Neural crest cell (in vitro differentiated cells): ENCODE measurements at regions not wholly inside any gene's neighbourhood (a gene's known extent, or its start where the extent isn't known, plus 50 kb on each side); places are given as distances from the start of the nearest gene placed in this dataset.

Experiments used
- DNase-seq: peaks from one replicate; pipeline ENCODE4 v3.0.0; 2021; ENCODE audit warnings: low read depth, mixed read lengths, low spot score
- H3K27ac Mint-ChIP-seq: one replicate; pipeline ENCODE4 v1.8.0; 2021; ENCODE audit warnings: mild to moderate bottlenecking, mixed read lengths; ENCODE audit not compliant: unreplicated experiment
- H3K27me3 Mint-ChIP-seq: 2 replicates; pipeline ENCODE4 v1.8.0; 2021; ENCODE audit warnings: low read depth, mild to moderate bottlenecking, mixed read lengths
- H3K36me3 Mint-ChIP-seq: 2 replicates; pipeline ENCODE4 v1.8.0; 2021; ENCODE audit warnings: low read depth, mild to moderate bottlenecking, mixed read lengths
- H3K4me1 Mint-ChIP-seq: 2 replicates; pipeline ENCODE4 v1.8.0; 2021; ENCODE audit warnings: mixed read lengths
- H3K4me3 Mint-ChIP-seq: one replicate; pipeline ENCODE4 v1.8.0; 2021; ENCODE audit warnings: mild to moderate bottlenecking, mixed read lengths
- H3K9me3 Mint-ChIP-seq: 2 replicates; pipeline ENCODE4 v1.8.0; 2021; ENCODE audit warnings: mixed read lengths
- TF ChIP-seq, protein P1 (sequence below): fragments of 200-600 bp; sonication (generic); conservative IDR thresholded peaks from 2 replicates; pipeline ENCODE4 v1.5.0; 2021; ENCODE audit warnings: antibody characterized with exemption, mild to moderate bottlenecking

DNA sequence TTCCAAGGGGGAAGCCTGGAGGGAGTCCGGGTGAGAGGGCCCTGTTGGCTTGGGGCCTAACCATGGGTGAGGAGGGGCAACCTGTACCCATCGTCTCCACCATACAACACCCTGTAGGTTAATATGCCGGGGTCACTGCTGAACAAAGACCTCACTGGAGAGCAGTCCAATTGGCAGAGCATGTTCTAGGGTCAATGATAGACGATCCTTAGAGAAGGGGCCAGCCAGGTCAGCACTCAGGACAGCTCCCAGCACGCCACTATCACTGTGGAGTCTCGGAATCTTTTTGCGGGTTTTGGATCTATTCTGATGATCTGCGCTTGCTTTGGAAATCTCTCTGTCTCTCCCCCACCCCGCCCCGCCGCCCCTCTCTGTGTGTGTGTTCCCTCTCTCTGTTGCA lies 218.4 kb upstream of the MVB12B start:
- peak; percentile 15 for DNase-seq
- TF ChIP-seq, protein P1, sequence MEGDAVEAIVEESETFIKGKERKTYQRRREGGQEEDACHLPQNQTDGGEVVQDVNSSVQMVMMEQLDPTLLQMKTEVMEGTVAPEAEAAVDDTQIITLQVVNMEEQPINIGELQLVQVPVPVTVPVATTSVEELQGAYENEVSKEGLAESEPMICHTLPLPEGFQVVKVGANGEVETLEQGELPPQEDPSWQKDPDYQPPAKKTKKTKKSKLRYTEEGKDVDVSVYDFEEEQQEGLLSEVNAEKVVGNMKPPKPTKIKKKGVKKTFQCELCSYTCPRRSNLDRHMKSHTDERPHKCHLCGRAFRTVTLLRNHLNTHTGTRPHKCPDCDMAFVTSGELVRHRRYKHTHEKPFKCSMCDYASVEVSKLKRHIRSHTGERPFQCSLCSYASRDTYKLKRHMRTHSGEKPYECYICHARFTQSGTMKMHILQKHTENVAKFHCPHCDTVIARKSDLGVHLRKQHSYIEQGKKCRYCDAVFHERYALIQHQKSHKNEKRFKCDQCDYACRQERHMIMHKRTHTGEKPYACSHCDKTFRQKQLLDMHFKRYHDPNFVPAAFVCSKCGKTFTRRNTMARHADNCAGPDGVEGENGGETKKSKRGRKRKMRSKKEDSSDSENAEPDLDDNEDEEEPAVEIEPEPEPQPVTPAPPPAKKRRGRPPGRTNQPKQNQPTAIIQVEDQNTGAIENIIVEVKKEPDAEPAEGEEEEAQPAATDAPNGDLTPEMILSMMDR: no peak
- H3K4me1 Mint-ChIP-seq: no peaks in the 10 kb centered on the region
- H3K27ac Mint-ChIP-seq: no peak overlapping the region
- no peak overlapping the region for H3K4me3 Mint-ChIP-seq
- H3K36me3 Mint-ChIP-seq: no peaks in the 10 kb centered on the region
- no peaks in the 10 kb centered on the region for H3K9me3 Mint-ChIP-seq
- H3K27me3 Mint-ChIP-seq: peaks cover 41% of the 10 kb centered on the region

DNA sequence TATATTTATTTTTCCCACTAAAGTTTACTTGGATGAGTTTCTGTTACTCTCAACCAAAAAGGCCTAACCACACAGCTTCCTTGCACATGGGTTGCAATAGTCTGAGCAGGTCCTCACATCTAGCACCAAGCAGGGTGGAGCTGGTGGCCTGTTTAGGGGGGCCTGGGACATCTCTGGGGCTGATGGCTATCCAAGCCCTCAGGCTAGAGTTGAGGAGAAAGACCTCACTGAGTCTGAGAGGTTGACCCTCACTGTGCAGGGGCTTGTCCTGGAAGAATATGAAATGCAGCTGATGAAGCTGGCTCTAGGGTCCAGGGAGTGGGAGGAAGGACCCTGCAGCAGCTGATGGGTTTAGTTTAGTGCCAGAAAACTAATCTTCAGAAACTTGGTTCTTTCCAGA lies 217.1 kb upstream of the MVB12B start:
- H3K27me3 Mint-ChIP-seq: peaks cover 45% of the 10 kb centered on the region
- no peak overlapping the region for H3K4me3 Mint-ChIP-seq
- no peaks in the 10 kb centered on the region for H3K9me3 Mint-ChIP-seq
- DNase-seq: no peak
- no peaks in the 10 kb centered on the region for H3K4me1 Mint-ChIP-seq
- no peak overlapping the region for H3K27ac Mint-ChIP-seq
- TF ChIP-seq, protein P1: no peak
- H3K36me3 Mint-ChIP-seq: no peaks in the 10 kb centered on the region

DNA sequence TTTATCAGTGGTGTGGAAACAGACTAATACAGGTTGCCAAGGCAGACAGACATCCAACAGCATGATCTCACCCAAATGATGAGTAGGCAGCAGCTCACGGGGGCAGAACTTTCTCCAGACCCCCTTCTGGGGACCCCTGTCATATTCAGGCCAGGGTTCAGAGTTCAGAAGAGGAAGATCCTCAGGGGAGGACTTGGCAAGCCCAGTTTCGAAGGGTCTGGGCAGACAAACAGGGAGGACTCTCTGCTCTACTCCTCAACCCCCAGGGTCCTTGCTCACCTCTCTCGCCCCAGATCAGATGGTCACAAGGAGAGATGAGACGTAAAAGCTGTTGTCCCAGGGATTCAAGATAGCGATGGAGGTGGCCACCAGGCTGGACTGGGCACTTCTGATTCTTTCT lies 215.1 kb upstream of the MVB12B start:
- H3K27me3 Mint-ChIP-seq: peaks cover 45% of the 10 kb centered on the region
- DNase-seq: no peak
- TF ChIP-seq, protein P1: no peak

DNA sequence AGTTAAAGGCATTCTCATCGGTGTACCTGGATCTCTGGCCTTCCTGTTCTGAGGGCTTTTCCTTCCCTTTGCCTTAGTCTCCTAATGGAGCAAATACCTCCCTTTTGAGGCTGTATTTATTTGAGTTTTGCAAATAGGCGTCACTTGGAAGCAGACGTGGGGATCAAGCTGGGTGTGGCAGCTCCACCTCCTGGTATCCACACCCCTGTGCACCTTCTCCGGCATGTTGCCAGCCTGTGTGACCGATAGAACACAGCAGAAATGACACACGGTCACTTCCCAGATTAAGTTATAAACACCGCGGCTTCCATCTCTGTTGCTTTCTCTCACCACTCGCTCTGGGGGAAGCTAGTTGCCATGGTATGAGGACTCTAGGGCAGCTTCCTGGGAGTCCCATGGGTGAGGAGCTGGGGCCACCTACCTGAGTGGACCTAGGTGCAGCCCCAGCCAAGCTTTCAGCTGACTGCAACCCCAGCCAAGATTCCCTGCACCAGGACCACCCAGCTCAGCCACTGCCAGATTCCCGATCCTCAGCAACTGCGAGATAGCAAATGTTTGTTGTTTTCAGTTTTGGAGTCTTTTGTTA lies 214.4 kb upstream of the MVB12B start:
- no peaks in the 10 kb centered on the region for H3K36me3 Mint-ChIP-seq
- DNase-seq: no peak
- TF ChIP-seq, protein P1: no peak
- H3K9me3 Mint-ChIP-seq: no peaks in the 10 kb centered on the region
- H3K4me1 Mint-ChIP-seq: no peaks in the 10 kb centered on the region
- H3K27ac Mint-ChIP-seq: no peak overlapping the region
- H3K4me3 Mint-ChIP-seq: no peak overlapping the region
- peaks cover 39% of the 10 kb centered on the region for H3K27me3 Mint-ChIP-seq

More for the DNA sequence above, 215.1 kb upstream of the MVB12B start:
- H3K36me3 Mint-ChIP-seq: no peaks in the 10 kb centered on the region
- no peak overlapping the region for H3K27ac Mint-ChIP-seq
- no peak overlapping the region for H3K4me3 Mint-ChIP-seq
- H3K9me3 Mint-ChIP-seq: no peaks in the 10 kb centered on the region
- H3K4me1 Mint-ChIP-seq: no peaks in the 10 kb centered on the region

DNA sequence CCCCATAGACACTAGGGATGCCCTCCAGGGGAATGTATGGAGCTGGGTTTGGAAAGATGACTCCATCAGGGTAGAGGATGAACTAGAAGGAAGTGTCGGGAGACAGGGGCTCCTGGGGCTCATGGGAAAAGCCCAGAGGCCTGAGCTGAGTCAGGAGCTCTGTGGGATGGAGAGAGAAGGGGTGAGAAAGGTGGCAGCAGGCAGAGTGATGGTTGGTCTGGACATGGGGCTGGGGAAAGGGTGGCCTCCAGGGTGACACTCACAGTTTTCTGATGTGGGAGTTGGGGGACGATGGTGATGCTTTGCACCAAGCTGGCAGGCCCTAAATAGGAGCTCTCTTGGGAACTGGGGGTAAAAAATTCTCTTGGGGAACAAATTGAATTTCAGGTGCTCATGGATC lies 213.5 kb upstream of the MVB12B start:
- no peaks in the 10 kb centered on the region for H3K36me3 Mint-ChIP-seq
- H3K27me3 Mint-ChIP-seq: peaks cover 29% of the 10 kb centered on the region
- no peak for DNase-seq
- TF ChIP-seq, protein P1: no peak
- H3K4me3 Mint-ChIP-seq: no peak overlapping the region
- H3K4me1 Mint-ChIP-seq: no peaks in the 10 kb centered on the region
- peak overlapping the region; percentile 22 for H3K27ac Mint-ChIP-seq
- no peaks in the 10 kb centered on the region for H3K9me3 Mint-ChIP-seq
